GM12865 (cell line): ENCODE measurements at regions not wholly inside any gene's neighbourhood (a gene's known extent, or its start where the extent isn't known, plus 50 kb on each side); places are given as distances from the start of the nearest gene placed in this dataset.

ENCODE experiments used
- DNase-seq: peaks from one replicate; pipeline ENCODE4 v3.0.0; 2010; ENCODE audit warnings: low read depth
- H3K4me3 ChIP-seq: 2 replicates; pipeline ENCODE4 v1.5.1; 2011; ENCODE audit warnings: mild to moderate bottlenecking, low read depth, low read length, control low read depth
- CTCF ChIP-seq: IDR thresholded peaks from 2 replicates; pipeline ENCODE4 v1.5.1; 2011; ENCODE audit warnings: low read length, control low read depth, low read depth, inconsistent platforms; ENCODE audit not compliant: insufficient read depth; ENCODE audit errors: missing control alignments

- DNase-seq, result no peak
- H3K4me3 ChIP-seq, result no peak overlapping the region
- TF ChIP-seq CTCF, result no peak
Measured at GRCh38 chr5:34501840-34502239, 154.3 kb upstream of the RAI14 start.

- H3K4me3 ChIP-seq, result no peak overlapping the region
- no peak for DNase-seq
- TF ChIP-seq CTCF, result no peak
Measured at GRCh38 chr5:34502581-34502980, 153.5 kb upstream of the RAI14 start.

DNA sequence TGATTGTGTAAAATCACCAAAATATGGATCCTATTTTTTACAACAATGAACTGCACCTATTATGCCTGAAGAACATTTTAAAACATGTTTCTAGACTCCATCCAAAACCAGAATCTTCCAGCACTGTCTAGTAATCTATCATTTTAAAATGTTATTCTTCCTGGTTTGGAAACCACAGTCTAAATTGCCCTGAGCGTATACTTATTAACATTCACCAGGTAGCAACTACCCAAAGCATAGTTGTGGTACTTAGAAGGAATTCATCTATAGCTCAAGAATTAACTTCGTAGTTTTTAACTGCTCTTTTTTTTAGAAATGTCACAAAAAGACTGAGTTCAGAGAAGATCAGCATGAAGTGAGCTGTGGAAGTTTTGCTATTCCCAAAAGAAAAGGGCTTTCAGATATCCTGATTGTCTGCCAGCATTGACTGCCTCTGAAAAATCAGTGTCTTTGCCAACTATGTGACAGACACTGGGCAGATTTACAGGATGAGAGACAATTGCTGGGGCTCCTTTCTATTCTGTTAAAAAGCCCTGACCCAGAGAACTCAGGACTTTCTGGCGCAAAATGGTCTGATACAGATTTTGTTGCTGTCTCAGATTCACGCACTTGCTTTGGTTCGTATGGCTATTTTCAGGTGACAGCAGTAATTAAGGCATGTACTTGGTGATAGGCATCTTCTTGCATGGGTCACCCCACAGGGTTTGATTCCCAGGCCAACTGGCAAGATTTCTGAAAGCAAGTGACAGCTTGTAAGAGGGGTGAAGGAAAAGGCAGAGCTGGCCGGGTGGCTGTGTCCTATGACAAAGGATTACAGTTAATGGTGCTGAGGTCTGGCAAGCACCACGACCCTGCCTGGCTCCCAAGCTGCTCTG is 152.5 kb upstream of the RAI14 start:
- no peak for DNase-seq
- no peak for TF ChIP-seq CTCF
- no peak overlapping the region for H3K4me3 ChIP-seq

- H3K4me3 ChIP-seq, result no peak overlapping the region
- TF ChIP-seq CTCF, result no peak
- no peak for DNase-seq
Measured at GRCh38 chr5:34504967-34505366, 151.2 kb upstream of the RAI14 start.

- no peak for TF ChIP-seq CTCF
- DNase-seq, result no peak
- H3K4me3 ChIP-seq, result no peak overlapping the region
Measured at GRCh38 chr5:34505731-34506130, 150.4 kb upstream of the RAI14 start.

- TF ChIP-seq CTCF, result no peak
- DNase-seq, result no peak
- H3K4me3 ChIP-seq, result no peak overlapping the region
Measured at GRCh38 chr5:34507933-34508332, 148.2 kb upstream of the RAI14 start.

DNA sequence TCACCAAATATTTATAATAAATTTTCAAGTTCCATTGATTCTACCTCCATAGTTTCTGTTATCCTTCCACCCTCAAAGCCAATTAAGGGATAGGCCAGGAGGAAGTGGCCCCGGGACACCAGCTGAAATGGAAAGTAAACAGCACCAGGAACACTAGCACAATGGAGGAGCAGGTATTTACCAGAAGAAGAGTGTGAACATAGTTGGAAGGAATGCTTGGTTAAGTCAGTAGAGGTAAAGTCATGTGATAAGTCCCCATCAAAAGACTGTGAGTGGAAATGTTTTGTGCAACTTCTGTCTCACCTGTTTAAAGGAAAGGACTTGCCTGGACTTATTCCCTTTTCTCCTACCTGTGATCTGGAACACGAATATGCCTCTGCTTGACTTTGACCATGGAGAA is 146.7 kb upstream of the RAI14 start:
- DNase-seq, result no peak
- H3K4me3 ChIP-seq, result no peak overlapping the region
- TF ChIP-seq CTCF, result no peak
